Activated T-helper 2 cell treated with anti-CD3 and anti-CD28 coated beads, Interferon-gamma antibody, Interleukin-2, Interleukin-4, amounts not matched to agents 10 μg/mL and 5 μg/mL and 100 μg/mL, durations not matched to agents 14 hours and 24 hours and 36 hours (primary cell): ENCODE measurements at regions not wholly inside any gene's neighbourhood (a gene's known extent, or its start where the extent isn't known, plus 50 kb on each side); places are given as distances from the start of the nearest gene placed in this dataset.

Experiments used
- DNase-seq: peaks from one replicate; pipeline ENCODE4 v3.0.0; 2021; ENCODE audit warnings: low spot score
- H3K27ac Mint-ChIP-seq: one replicate; pipeline ENCODE4 v1.8.0; 2021; ENCODE audit warnings: mixed read lengths
- H3K27me3 Mint-ChIP-seq: one replicate; pipeline ENCODE4 v1.8.0; 2021; ENCODE audit warnings: low read depth, mixed read lengths
- H3K36me3 Mint-ChIP-seq: one replicate; pipeline ENCODE4 v1.8.0; 2021; ENCODE audit warnings: low read depth, mixed read lengths
- H3K4me1 Mint-ChIP-seq: one replicate; pipeline ENCODE4 v1.8.0; 2021; ENCODE audit warnings: low read depth, mixed read lengths
- H3K4me3 Mint-ChIP-seq: one replicate; pipeline ENCODE4 v1.8.0; 2021; ENCODE audit warnings: low read depth, mild to moderate bottlenecking, moderate library complexity, mixed read lengths
- H3K9me3 Mint-ChIP-seq: one replicate; pipeline ENCODE4 v1.8.0; 2021; ENCODE audit warnings: mixed read lengths
- intact Hi-C: fragments of 100-400 bp; cut with micrococcal nuclease; formaldehyde crosslinking; loops from one replicate; pipeline ENCODE4 v1.15.1; 2023

DNA sequence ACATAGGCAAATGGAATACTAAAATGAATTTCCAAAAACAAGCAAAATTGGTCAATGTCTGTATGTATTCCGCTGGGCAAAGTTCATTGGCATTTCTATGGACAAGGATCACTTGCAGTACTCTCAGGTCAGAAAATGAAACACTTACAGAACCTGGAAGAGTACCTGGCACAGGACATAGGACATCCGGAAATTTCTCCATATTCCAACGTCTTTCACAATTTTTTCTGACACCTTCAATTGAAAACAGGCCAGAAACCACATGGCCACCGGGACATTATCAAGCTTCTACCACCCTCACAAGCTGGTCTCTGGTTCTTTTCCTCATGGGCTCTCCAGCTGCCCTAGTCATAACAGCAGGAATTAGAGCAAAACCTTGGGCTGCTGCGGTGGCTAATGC, 96.9 kb upstream of the MSH6 start:
- DNase-seq = no peak
- H3K27ac Mint-ChIP-seq = no peak overlapping the region
- intact Hi-C loops = no loop called here
- H3K36me3 Mint-ChIP-seq = no peaks in the 10 kb centered on the region
- no peaks in the 10 kb centered on the region for H3K4me1 Mint-ChIP-seq
- no peaks in the 10 kb centered on the region for H3K27me3 Mint-ChIP-seq
- H3K9me3 Mint-ChIP-seq = peaks cover 12% of the 10 kb centered on the region
- no peak overlapping the region for H3K4me3 Mint-ChIP-seq

DNA sequence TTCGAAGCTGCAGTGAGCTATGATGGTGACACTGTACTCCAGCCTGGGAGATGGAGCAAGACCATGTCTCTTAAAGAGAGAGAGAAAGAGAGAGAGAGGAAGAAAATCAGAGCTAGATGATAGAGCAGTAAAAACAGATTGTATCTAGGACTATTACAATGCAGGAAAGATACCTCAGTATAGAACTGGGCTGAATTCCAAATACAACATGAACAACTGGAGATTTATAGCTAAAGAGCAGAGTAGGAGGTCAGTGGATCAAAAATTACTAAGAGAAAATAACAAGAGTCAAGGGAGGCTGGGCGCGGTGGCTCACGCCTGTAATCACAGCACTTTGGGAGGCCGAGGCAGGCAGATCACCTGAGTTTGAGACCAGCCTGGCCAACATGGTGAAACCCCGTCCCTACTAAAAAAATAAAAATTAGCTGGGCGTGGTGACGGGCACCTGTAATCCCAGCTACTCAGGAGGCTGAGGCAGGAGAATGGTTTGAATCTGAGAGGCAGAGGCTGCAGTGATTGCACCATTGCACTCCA, 100.7 kb upstream of the MSH6 start:
- Mint-ChIP-seq H3K27me3 (peaks cover 3% of the 10 kb centered on the region), H3K36me3 (no peaks in the 10 kb centered on the region), H3K27ac (no peak overlapping the region), H3K9me3 (peaks cover 5% of the 10 kb centered on the region), H3K4me3 (no peak overlapping the region), H3K4me1 (no peaks in the 10 kb centered on the region)
- DNase-seq = no peak
- intact Hi-C loops = no loop called here

DNA sequence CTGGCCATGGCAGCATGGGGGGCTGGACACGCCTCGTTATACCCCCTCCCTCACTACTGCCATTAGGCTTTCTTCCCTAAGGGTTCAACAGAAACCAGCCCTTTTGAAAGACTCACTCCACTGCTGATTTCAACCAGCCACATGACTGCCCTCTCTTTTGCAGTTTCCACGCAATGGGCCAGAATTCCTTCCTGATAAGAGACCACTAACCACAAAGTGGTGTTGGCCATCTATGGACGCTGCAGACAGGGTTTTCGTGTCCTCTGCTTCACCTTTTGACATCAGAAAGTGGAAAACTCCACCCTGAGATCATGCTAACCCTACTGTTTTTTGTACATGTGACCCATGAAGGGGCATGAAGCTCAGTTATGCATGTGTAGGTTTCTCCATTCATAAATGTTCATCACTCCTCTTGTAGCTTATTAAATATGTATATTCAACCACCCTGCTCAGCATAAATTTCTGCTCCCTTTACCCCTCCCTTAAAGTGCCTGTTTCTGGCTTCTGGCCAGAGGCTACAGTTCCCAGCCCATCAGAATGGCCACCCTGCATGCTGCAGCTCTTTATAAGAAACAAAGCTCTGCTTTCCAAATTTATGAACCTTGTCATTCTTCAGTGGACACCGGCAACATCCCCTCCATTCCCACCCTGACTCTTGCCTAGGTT, 105.6 kb upstream of the KCNK12 start:
- H3K4me3 Mint-ChIP-seq = no peak overlapping the region
- H3K9me3 Mint-ChIP-seq = no peaks in the 10 kb centered on the region
- H3K36me3 Mint-ChIP-seq = no peaks in the 10 kb centered on the region
- H3K27ac Mint-ChIP-seq = no peak overlapping the region
- H3K4me1 Mint-ChIP-seq = no peaks in the 10 kb centered on the region
- H3K27me3 Mint-ChIP-seq = peaks cover 3% of the 10 kb centered on the region
- no peak for DNase-seq
- intact Hi-C loops = no loop called here

DNA sequence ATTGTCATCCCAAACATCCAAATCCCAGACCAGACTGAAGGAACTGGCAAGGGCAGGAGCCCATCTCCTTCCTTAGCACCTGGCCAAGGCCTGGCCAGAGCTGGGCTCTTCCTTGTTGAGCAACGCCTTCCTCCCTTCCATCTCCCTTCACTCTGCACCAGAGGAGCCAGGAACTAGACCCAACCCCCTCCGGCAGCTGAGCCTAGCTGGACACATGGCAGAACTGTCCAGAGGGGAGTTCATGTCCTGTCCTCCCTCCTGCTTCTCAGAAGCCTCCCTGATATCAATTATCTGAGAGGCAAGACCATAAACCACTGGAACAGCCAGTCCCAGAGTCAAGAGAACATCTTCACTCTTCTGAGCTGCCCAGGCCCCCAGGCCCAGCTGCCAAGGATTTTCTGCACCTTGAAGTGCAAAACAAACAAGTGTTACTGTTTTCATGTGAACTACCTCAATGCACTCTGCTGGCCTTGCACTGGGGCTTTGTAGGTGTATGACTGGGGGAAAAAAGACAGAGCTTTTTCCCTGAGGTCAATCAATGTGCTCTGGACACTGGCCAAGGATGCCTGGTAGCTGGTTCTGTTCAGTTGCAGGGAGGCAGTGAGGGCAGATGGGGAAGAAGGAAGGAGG, 104.5 kb upstream of the KCNK12 start:
- H3K27ac Mint-ChIP-seq = no peak overlapping the region
- peaks cover 3% of the 10 kb centered on the region for H3K27me3 Mint-ChIP-seq
- no peak overlapping the region for H3K4me3 Mint-ChIP-seq
- intact Hi-C loops = no loop called here
- DNase-seq = no peak
- no peaks in the 10 kb centered on the region for H3K9me3 Mint-ChIP-seq
- no peaks in the 10 kb centered on the region for H3K4me1 Mint-ChIP-seq
- H3K36me3 Mint-ChIP-seq = no peaks in the 10 kb centered on the region

DNA sequence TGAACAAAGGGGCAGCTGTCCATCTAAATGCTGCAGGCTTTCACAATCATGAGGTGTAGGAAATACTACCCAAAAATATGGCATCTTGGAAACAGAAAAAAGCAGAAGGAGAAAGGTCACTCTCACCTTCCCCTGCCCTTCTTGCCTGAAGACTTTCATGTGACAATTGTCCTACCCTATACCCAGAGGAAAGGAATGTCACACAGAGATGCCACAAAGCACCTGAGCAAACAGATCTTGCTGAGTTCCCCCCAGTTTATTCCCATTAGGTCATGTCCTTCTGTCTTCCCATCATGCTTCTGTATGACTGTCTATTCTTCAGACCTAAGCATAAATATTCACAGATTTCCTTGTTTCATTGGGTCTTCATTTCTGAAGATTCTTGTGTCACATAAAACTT, 95.5 kb upstream of the KCNK12 start:
- DNase-seq = no peak
- Mint-ChIP-seq H3K27me3 (peaks cover 2% of the 10 kb centered on the region), H3K4me3 (no peak overlapping the region), H3K27ac (no peak overlapping the region), H3K9me3 (no peaks in the 10 kb centered on the region), H3K4me1 (no peaks in the 10 kb centered on the region), H3K36me3 (no peaks in the 10 kb centered on the region)
- intact Hi-C loops = no loop called here

DNA sequence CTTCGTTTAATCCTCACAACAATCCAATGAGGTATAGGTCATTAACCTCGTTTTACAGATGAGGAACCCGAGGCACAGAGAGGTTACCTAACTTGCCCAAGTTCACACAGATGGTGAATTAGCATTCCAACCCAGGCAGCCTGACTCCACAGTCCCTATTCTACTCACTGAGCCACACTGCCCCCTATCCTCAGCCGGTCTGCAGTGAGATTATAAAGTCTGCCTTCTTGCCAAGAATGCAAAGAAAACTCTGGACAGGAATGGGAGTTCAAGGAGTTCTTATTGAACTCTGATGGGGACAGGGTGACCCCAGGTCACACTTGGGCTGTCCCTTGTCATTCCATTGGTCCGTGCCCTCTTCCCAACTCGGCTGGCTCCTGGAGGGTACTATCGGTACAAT, 94.0 kb upstream of the KCNK12 start:
- Mint-ChIP-seq H3K4me1 (no peaks in the 10 kb centered on the region), H3K9me3 (no peaks in the 10 kb centered on the region), H3K36me3 (no peaks in the 10 kb centered on the region), H3K27ac (no peak overlapping the region), H3K27me3 (peaks cover 2% of the 10 kb centered on the region), H3K4me3 (no peak overlapping the region)
- DNase-seq = no peak
- intact Hi-C loops = no loop called here

DNA sequence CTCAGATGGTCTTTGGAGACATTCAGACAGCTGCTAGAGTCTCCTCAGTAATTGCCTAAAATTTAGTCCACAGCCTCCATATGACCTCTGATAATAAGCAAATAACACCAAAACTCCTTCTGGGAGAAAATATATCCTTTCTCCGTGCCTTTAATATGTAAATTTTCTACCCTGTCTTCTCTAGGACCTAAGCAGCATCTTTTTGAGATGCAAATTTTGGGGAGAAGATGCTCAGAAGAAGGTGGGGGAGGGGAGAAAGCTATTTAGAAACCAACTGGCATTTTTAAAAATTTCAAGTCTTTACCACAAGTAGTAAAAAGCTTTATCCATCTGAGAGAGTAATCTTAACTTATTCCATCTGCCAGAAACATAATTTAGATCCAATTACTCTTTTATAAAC, 91.8 kb upstream of the KCNK12 start:
- H3K9me3 Mint-ChIP-seq = no peaks in the 10 kb centered on the region

DNA sequence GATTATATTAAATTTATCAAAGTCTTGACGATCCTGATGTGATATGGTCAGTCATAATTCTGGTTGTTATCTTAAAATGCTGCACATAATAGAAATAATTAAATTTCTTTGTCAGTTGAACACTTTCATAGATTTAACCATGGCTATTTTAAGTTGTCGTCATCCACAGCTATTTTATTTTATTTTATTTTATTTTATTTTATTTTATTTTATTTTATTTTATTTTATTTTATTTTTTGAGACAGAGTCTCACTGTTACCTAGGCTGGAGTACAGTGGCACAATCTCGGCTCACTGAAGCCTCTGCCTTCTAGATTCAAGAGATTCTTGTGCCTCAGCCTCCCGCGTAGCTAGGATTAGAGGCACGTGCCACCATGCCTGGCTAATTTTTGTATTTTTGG, 90.5 kb upstream of the KCNK12 start:
- H3K4me3 Mint-ChIP-seq = no peak overlapping the region

More for the DNA sequence above, 91.8 kb upstream of the KCNK12 start:
- no peaks in the 10 kb centered on the region for H3K36me3 Mint-ChIP-seq
- H3K4me1 Mint-ChIP-seq = no peaks in the 10 kb centered on the region
- DNase-seq = no peak
- H3K4me3 Mint-ChIP-seq = no peak overlapping the region
- intact Hi-C loops = no loop called here
- no peak overlapping the region for H3K27ac Mint-ChIP-seq
- H3K27me3 Mint-ChIP-seq = peaks cover 2% of the 10 kb centered on the region

DNA sequence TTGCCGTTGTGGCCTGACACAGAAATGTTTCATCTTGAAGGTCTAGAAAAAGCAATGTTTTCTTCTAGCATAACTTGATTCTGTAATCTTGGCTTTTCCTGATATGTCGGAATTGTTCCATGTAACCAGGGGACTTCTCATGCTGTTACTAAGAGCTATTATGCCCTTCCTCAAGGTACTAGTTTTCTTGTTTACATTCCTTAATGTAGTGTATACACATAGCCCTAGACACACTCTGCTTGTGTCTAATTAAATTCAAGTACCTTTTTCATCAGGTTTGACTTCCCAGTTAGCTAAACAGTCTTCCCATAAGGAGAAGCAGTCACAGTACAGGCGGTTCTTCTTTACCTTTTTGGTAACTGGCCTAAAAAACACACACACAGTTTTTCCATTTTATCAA, 89.4 kb upstream of the KCNK12 start:
- intact Hi-C loops = no loop called here
- H3K27ac Mint-ChIP-seq = no peak overlapping the region

More for the DNA sequence above, 90.5 kb upstream of the KCNK12 start:
- no peak for DNase-seq
- intact Hi-C loops = no loop called here
- Mint-ChIP-seq H3K27me3 (no peaks in the 10 kb centered on the region), H3K36me3 (no peaks in the 10 kb centered on the region), H3K9me3 (no peaks in the 10 kb centered on the region), H3K27ac (no peak overlapping the region), H3K4me1 (no peaks in the 10 kb centered on the region)

DNA sequence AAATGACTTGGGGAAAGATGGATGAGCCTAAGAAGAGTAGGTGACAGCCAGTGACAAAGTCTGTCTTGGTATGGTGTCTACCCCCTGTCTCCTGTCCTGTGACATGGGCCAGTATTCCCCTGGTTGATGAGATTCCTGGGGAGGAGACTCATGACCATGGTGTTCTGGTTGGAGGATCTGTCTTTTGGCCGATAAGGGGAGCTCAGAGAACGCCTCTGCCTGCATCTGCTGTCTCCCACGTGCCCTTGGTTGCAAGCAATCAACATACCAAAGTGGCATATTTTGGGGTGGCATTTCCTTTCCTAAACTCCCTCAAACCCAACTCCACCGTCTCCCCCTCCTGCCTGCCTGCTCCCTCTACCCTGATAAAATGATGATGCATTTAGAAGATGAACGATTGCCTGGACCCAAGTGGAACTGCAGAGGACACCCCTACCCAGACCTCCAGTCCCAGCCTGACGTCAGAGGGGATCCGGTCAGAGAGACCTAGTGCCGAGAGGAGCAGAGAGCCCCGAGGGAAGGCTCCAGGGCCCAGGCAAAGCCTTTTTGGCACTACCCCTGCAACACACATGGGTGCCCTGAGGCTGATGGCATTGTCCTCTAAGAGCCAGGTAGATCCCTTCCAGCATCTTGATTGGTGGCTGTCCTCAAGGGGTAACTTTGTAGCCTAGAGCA, 88.0 kb upstream of the KCNK12 start:
- DNase-seq = no peak
- H3K27ac Mint-ChIP-seq = no peak overlapping the region
- H3K27me3 Mint-ChIP-seq = no peaks in the 10 kb centered on the region
- intact Hi-C loops = no loop called here
- no peak overlapping the region for H3K4me3 Mint-ChIP-seq
- H3K36me3 Mint-ChIP-seq = no peaks in the 10 kb centered on the region
- no peaks in the 10 kb centered on the region for H3K4me1 Mint-ChIP-seq
- no peaks in the 10 kb centered on the region for H3K9me3 Mint-ChIP-seq

More for the DNA sequence above, 89.4 kb upstream of the KCNK12 start:
- Mint-ChIP-seq H3K4me1 (no peaks in the 10 kb centered on the region), H3K36me3 (no peaks in the 10 kb centered on the region), H3K27me3 (no peaks in the 10 kb centered on the region), H3K9me3 (no peaks in the 10 kb centered on the region), H3K4me3 (no peak overlapping the region)
- DNase-seq = no peak

DNA sequence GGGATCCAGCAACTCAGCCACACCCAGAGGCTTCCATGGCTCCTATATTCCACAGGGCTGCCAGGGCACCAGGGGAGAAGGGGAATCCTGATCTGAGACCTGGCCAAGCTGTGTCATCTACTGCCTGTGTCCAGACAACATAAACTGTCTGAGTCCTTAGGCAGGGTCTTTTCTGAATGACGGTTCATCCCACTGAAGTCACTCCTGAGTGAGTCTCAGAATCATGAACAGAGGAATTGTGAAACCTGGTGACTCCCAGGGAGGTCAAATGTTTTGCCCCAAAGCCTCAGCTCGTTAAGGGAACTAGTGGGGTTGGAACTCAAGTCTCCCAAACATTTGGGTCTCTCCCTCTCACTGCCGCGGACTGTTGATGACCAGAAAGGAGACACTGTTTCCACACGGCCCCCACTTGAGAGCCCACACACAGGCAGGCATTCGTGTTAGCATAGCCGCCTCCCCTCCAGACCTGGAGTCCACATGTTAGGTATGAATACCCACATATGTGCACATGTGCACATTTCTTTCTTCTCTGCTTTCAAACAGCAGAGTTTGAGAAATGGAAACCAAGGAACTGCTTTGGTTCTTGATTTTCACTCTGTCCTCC, 87.2 kb upstream of the KCNK12 start:
- Mint-ChIP-seq H3K4me3 (no peak overlapping the region), H3K36me3 (no peaks in the 10 kb centered on the region), H3K27me3 (no peaks in the 10 kb centered on the region), H3K4me1 (no peaks in the 10 kb centered on the region), H3K27ac (no peak overlapping the region), H3K9me3 (no peaks in the 10 kb centered on the region)
- intact Hi-C loops = no loop called here
- DNase-seq = no peak

DNA sequence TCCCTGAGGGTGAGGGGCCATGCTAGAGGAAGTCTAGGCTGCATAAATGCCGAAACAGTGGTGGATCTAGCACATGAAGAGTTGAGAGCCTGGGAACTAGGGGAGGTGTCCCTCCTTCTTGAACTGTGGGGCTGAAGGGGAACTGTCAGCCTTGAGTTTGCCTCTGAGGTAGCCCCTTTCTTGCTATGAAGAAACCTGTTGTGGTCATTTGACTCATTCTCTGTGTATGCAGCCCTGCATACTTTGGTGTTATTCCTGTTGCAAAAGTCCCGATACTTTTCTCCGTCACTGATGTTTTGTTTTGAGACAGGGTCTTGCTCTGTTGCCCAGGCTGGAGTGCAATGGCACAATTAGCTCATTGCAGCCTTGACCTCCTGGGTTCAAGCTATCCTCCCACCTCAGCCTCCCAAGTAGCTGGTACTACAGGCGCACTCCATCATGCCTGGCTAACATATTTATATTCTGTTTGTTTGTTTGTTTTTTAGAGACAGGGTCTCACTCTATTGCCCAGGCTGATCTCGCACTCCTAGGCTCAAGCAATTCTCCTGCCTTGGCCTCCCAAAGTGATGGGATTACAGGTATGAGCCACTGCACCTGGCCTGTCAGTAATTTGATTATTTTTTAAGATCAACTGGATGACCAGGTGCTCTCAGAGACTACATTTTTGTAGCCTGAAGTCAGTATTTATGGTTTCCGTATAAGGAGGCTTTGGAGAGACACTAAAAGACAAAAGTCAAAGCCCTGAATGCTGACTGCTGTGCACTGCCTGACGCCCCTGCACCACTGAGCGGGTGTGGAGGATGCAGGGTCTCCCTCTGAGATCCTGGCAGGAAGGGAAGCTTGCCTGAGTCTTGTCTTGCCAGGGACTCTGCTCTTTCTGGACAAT, 86.2 kb upstream of the KCNK12 start:
- intact Hi-C loops = no loop called here
- no peak overlapping the region for H3K4me3 Mint-ChIP-seq
- H3K36me3 Mint-ChIP-seq = no peaks in the 10 kb centered on the region
- no peak overlapping the region for H3K27ac Mint-ChIP-seq
- no peak for DNase-seq
- H3K9me3 Mint-ChIP-seq = no peaks in the 10 kb centered on the region
- no peaks in the 10 kb centered on the region for H3K4me1 Mint-ChIP-seq
- H3K27me3 Mint-ChIP-seq = no peaks in the 10 kb centered on the region
